Esophagus squamous epithelium (tissue), 5 donors: ENCODE measurements at regions not wholly inside any gene's neighbourhood (a gene's known extent, or its start where the extent isn't known, plus 50 kb on each side); places are given as distances from the start of the nearest gene placed in this dataset.

Experiments
- DNase-seq: peaks from one replicate; lab custom pipeline; 2025; lab: John Stamatoyannopoulos, UW
- H3K27ac ChIP-seq, 4 donors: fragments of 200-600 bp; sonication (generic); one replicate each; pipeline ENCODE4 v1.5.1; 2016 to 2019; ENCODE audit warnings: mild to moderate bottlenecking in 1 of 4
- H3K27me3 ChIP-seq, 4 donors: fragments of 200-600 bp; sonication (generic); 1 replicate in 3 of 4; 2 replicates in 1 of 4; pipeline versions ENCODE4 v1.5.1 to v1.6.0; 2017 to 2021; ENCODE audit warnings: antibody characterized with exemption in 1 of 4
- H3K36me3 ChIP-seq, 3 donors: fragments of 200-600 bp; sonication (generic); one replicate each; pipeline ENCODE4 v1.5.1; 2016 to 2019
- H3K4me1 ChIP-seq, 3 donors: fragments of 200-600 bp; sonication (generic); one replicate each; pipeline ENCODE4 v1.5.1; 2017 to 2019
- H3K4me3 ChIP-seq, 4 donors: fragments of 200-600 bp; sonication (generic); 1 replicate in 3 of 4; 2 replicates in 1 of 4; pipeline ENCODE4 v1.5.1; 2016 to 2019; ENCODE audit warnings: mild to moderate bottlenecking in 2 of 4, moderate library complexity in 1 of 4
- H3K9me3 ChIP-seq, 3 donors: fragments of 200-600 bp; sonication (generic); one replicate each; pipeline ENCODE4 v1.5.1; 2016 to 2019
- CTCF ChIP-seq, 6 experiments: fragments of 450-650 bp in 4 of 6; fragments of 200-600 bp in 2 of 6; sonication (generic) in 2 of 6; IDR thresholded peaks; one replicate each; pipeline ENCODE4 v1.5.1; 2016 to 2019; ENCODE audit warnings: antibody characterized with exemption in 6 of 6, mild to moderate bottlenecking in 4 of 6, moderate library complexity in 4 of 6
- POLR2A ChIP-seq, 4 donors: fragments of 450-650 bp; IDR thresholded peaks; one replicate each; pipeline ENCODE4 v1.6.1; 2017; ENCODE audit warnings: antibody characterized with exemption in 4 of 4, mild to moderate bottlenecking in 4 of 4, moderate library complexity in 3 of 4
- WGBS, 2 donors: methylation state at CpG; one replicate each; pipeline ENCODE4 v1.1.5; 2018; 5-methylcytosine and 5-hydroxymethylcytosine counted together
- intact Hi-C: fragments of 100-400 bp; cut with DNase I; formaldehyde crosslinking; loops from one replicate; pipeline ENCODE4 v1.15.0; 2022
- donor health status: DM: yes; HTN: yes; CAD: no.

GRCh38 chr14:65349100-65349499 lies 63.4 kb upstream of the FUT8 start:
- Histone ChIP-seq H3K9me3 (no peaks in the 10 kb centered on the region), H3K4me1 (peaks cover 0 to 36% (median 3%) of the 10 kb centered on the region in 3 donors), H3K36me3 (no peaks in the 10 kb centered on the region), H3K4me3 (no peak overlapping the region), H3K27me3 (no peaks in the 10 kb centered on the region), H3K27ac (no peak overlapping the region)
- TF ChIP-seq POLR2A (IDR thresholded peaks at IDR 0.05) (no peak), CTCF (IDR thresholded peaks at IDR 0.05) (no peak)
- intact Hi-C loops = no loop called here
- 94 to 96% methylated on average over 4 of the region's 4 CpGs for WGBS, 2 donors
- no peak for DNase-seq

GRCh38 chr14:65351493-65352194 lies 60.9 kb upstream of the FUT8 start:
- no peak for DNase-seq
- Histone ChIP-seq H3K4me1 (peaks cover 1 to 45% (median 6%) of the 10 kb centered on the region in 3 donors), H3K9me3 (no peaks in the 10 kb centered on the region), H3K4me3 (no peak overlapping the region), H3K27me3 (no peaks in the 10 kb centered on the region), H3K36me3 (no peaks in the 10 kb centered on the region), H3K27ac (no peak overlapping the region)
- no peak for TF ChIP-seq CTCF (IDR thresholded peaks at IDR 0.05)
- 87 to 88% methylated on average over 6 of the region's 6 CpGs for WGBS, 2 donors
- intact Hi-C loops = no loop called here

GRCh38 chr14:65352964-65353530 lies 59.5 kb upstream of the FUT8 start:
- Histone ChIP-seq H3K4me1 (peaks cover 12 to 53% (median 12%) of the 10 kb centered on the region in 3 donors), H3K27ac (peak overlapping the region; percentile 26 to 52 (median 44)), H3K36me3 (no peaks in the 10 kb centered on the region), H3K27me3 (no peaks in the 10 kb centered on the region), H3K4me3 (no peak overlapping the region), H3K9me3 (no peaks in the 10 kb centered on the region)
- intact Hi-C loops = no loop called here
- DNase-seq = no peak
- no peak for TF ChIP-seq POLR2A (IDR thresholded peaks at IDR 0.05)
- peak in 1 of 6 experiments; percentile 28 for TF ChIP-seq CTCF (IDR thresholded peaks at IDR 0.05)
- WGBS, 2 donors = 55 to 60% methylated on average over 2 of the region's 2 CpGs

GRCh38 chr14:65354131-65354530 lies 58.4 kb upstream of the FUT8 start:
- H3K27ac ChIP-seq = peak overlapping the region; percentile 39 to 57 (median 44)
- no peaks in the 10 kb centered on the region for H3K9me3 ChIP-seq
- peaks cover 12 to 53% (median 12%) of the 10 kb centered on the region in 3 donors for H3K4me1 ChIP-seq
- H3K36me3 ChIP-seq = no peaks in the 10 kb centered on the region
- WGBS, 2 donors = 79 to 82% methylated on average over 2 to 3 of the region's 3 CpGs
- DNase-seq = no peak
- H3K4me3 ChIP-seq = no peak overlapping the region
- TF ChIP-seq CTCF (IDR thresholded peaks at IDR 0.05) = no peak
- H3K27me3 ChIP-seq = no peaks in the 10 kb centered on the region
- intact Hi-C loops = no loop called here

GRCh38 chr14:65354715-65355114 lies 57.8 kb upstream of the FUT8 start:
- Histone ChIP-seq H3K4me3 (no peak overlapping the region), H3K9me3 (no peaks in the 10 kb centered on the region), H3K4me1 (peaks cover 12 to 58% (median 12%) of the 10 kb centered on the region in 3 donors), H3K27ac (peak overlapping the region; percentile 39 to 57 (median 44)), H3K27me3 (no peaks in the 10 kb centered on the region), H3K36me3 (no peaks in the 10 kb centered on the region)
- intact Hi-C loops = no loop called here
- TF ChIP-seq CTCF (IDR thresholded peaks at IDR 0.05) (no peak), POLR2A (IDR thresholded peaks at IDR 0.05) (no peak)
- DNase-seq = no peak
- WGBS, 2 donors = 49 to 80% methylated on average over 3 to 4 of the region's 4 CpGs
